Cardiac septum (tissue), 1 donor: ENCODE measurements at regions not wholly inside any gene's neighbourhood (a gene's known extent, or its start where the extent isn't known, plus 50 kb on each side); places are given as distances from the start of the nearest gene placed in this dataset.
"Not testable (repeated sequence)": the region's sequence is repeated elsewhere in the genome, so short reads cannot be mapped to it uniquely, and the experiment has no call there.

Source experiments
- DNase-seq: peaks from one replicate; pipeline ENCODE4 v3.0.0-alpha.2; 2020; ENCODE audit warnings: low spot score
- intact Hi-C: fragments of 100-400 bp; cut with DNase I; formaldehyde crosslinking; loops from one replicate; pipeline ENCODE4 v1.14.0; 2022
- donor health status: DM: no; HTN: no; CAD: no.

GRCh38 chr2:66198873-66199272 lies 236.1 kb upstream of the MEIS1 start:
- intact Hi-C loops = no loop called here

GRCh38 chr2:66192888-66193287 lies 242.0 kb upstream of the MEIS1 start:
- intact Hi-C loops = no loop called here
- no peak for DNase-seq

More at GRCh38 chr2:66198873-66199272, 236.1 kb upstream of the MEIS1 start:
- no peak for DNase-seq

- DNase-seq = no peak
- intact Hi-C loops = no loop called here
Observed at GRCh38 chr2:66191311-66191710, 243.6 kb upstream of the MEIS1 start.

GRCh38 chr2:66189553-66189952 lies 245.4 kb upstream of the MEIS1 start:
- intact Hi-C loops = no loop called here
- DNase-seq = no peak

GRCh38 chr2:66186537-66186936 lies 248.4 kb upstream of the MEIS1 start:
- no peak for DNase-seq
- intact Hi-C loops = no loop called here

GRCh38 chr2:66185497-66186054 lies 249.3 kb upstream of the MEIS1 start:
- DNase-seq = no peak
- intact Hi-C loops = no loop called here

- intact Hi-C loops, DNase-seq: not testable (repeated sequence)
Observed at GRCh38 chr2:66177128-66177796, 257.7 kb upstream of the MEIS1 start.

GRCh38 chr2:66174491-66174890 lies 260.4 kb upstream of the MEIS1 start:
- intact Hi-C loops = no loop called here
- no peak for DNase-seq

GRCh38 chr2:66173645-66174044 lies 261.3 kb upstream of the MEIS1 start:
- intact Hi-C loops = no loop called here
- no peak for DNase-seq

- intact Hi-C loops = no loop called here
- DNase-seq = no peak
Observed at GRCh38 chr2:66171530-66171929, 263.4 kb upstream of the MEIS1 start.

- intact Hi-C loops = no loop called here
- DNase-seq = no peak
Observed at GRCh38 chr2:66170744-66171330, 264.1 kb upstream of the MEIS1 start.

GRCh38 chr2:66169076-66169475 lies 265.8 kb upstream of the MEIS1 start:
- intact Hi-C loops = no loop called here
- DNase-seq = no peak

GRCh38 chr2:66164470-66164869 lies 270.5 kb upstream of the MEIS1 start:
- no peak for DNase-seq
- intact Hi-C loops = no loop called here

GRCh38 chr2:66156171-66156570 lies 278.8 kb upstream of the MEIS1 start:
- intact Hi-C loops = no loop called here
- DNase-seq = no peak

GRCh38 chr2:66153941-66154340 lies 281.0 kb upstream of the MEIS1 start:
- intact Hi-C loops = no loop called here
- DNase-seq = no peak

- no peak for DNase-seq
- intact Hi-C loops = no loop called here
Observed at GRCh38 chr2:66145490-66145889, 289.4 kb upstream of the MEIS1 start.

- DNase-seq, intact Hi-C loops: not testable (repeated sequence)
Observed at GRCh38 chr2:66144324-66144723, 290.6 kb upstream of the MEIS1 start.

GRCh38 chr2:66137606-66138130 lies 297.3 kb upstream of the MEIS1 start:
- DNase-seq = no peak

GRCh38 chr2:66134138-66134701 lies 300.7 kb upstream of the MEIS1 start:
- DNase-seq = no peak
- intact Hi-C loops = no loop called here

More at GRCh38 chr2:66137606-66138130, 297.3 kb upstream of the MEIS1 start:
- intact Hi-C loops = no loop called here

- intact Hi-C loops = no loop called here
- no peak for DNase-seq
Observed at GRCh38 chr2:66127656-66128055, 307.3 kb upstream of the MEIS1 start.

GRCh38 chr2:66127061-66127460 lies 307.9 kb upstream of the MEIS1 start:
- no peak for DNase-seq

More at GRCh38 chr2:66127061-66127460, 307.9 kb upstream of the MEIS1 start:
- intact Hi-C loops = no loop called here
